ENCODE measurements at regions not wholly inside any gene's neighbourhood (a gene's known extent, or its start where the extent isn't known, plus 50 kb on each side); places are given as distances from the start of the nearest gene placed in this dataset.

DNA sequence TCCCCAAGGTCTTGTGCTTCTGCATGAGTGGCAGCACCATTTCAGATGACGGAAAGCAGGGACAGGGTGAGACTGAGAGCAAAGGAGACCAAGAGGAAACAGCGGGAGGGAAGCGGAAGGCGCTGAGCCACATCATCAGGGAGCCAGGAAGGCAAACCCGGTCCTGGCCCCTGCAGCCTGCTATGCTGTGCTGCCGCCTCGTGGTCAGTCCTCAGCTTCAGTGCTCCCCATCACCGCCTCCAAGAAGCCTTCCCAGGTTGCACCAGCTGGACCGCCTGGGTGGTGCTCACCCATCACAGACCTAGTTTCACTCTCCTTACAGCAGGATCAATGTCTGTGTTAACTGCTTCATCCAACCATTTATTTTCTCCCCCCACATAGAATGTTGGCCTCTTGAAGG lies 73.0 kb upstream of the PHF21B start:
- ATAC-seq: no peak
- Histone ChIP-seq H3K4me1 (no peaks in the 10 kb centered on the region), H3K9me3 (no peaks in the 10 kb centered on the region), H3K36me3 (no peaks in the 10 kb centered on the region), H3K27me3 (peaks cover 80% of the 10 kb centered on the region), H3K27ac (no peak overlapping the region), H3K4me3 (no peak overlapping the region)
- 24 to 38% methylated on average over 9 of the region's 9 CpGs for WGBS, 2 donors (ENCODE audit: low coverage in 1 of 2)
- no peak for TF ChIP-seq POLR2A (IDR thresholded peaks at IDR 0.05)
- TF ChIP-seq EP300 (IDR thresholded peaks at IDR 0.05): no peak
- TF ChIP-seq POLR2AphosphoS5 (IDR thresholded peaks at IDR 0.05): no peak
- TF ChIP-seq, protein P1, sequence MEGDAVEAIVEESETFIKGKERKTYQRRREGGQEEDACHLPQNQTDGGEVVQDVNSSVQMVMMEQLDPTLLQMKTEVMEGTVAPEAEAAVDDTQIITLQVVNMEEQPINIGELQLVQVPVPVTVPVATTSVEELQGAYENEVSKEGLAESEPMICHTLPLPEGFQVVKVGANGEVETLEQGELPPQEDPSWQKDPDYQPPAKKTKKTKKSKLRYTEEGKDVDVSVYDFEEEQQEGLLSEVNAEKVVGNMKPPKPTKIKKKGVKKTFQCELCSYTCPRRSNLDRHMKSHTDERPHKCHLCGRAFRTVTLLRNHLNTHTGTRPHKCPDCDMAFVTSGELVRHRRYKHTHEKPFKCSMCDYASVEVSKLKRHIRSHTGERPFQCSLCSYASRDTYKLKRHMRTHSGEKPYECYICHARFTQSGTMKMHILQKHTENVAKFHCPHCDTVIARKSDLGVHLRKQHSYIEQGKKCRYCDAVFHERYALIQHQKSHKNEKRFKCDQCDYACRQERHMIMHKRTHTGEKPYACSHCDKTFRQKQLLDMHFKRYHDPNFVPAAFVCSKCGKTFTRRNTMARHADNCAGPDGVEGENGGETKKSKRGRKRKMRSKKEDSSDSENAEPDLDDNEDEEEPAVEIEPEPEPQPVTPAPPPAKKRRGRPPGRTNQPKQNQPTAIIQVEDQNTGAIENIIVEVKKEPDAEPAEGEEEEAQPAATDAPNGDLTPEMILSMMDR (IDR thresholded peaks at IDR 0.05): no peak

DNA sequence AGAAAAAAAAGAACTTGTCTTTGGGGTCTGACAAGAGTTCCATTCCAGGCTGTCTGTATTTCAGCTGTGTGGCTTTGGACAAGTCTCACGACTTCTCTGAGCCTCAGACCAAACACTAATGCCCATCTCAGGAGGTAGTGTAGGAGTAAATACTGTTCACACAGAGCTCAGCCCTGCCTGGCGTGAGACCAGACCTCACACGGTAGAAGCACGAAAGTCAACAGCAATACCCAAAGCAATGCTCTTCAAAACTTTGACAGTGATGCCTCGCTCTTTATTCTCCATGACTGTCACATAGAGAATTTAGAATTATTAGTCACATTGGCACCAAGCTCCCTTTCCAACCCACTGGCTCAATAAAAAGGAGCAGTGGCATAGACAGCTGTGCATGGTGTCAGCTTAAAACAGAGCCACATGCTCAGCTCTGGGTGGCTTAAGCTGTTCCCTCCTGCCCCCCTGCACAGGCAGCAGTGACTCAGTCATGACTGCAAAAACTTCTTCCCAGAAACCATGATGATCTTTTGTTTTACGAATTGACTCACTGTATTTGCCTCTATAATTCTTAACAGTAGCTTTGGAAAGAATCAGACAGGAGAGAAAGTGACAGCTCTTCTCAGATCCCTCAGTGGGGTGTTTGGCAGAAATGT lies 74.0 kb upstream of the PHF21B start:
- TF ChIP-seq, protein P1 (IDR thresholded peaks at IDR 0.05): no peak
- no peak for TF ChIP-seq EP300 (IDR thresholded peaks at IDR 0.05)
- TF ChIP-seq POLR2A (IDR thresholded peaks at IDR 0.05): no peak
- TF ChIP-seq POLR2AphosphoS5 (IDR thresholded peaks at IDR 0.05): no peak
- peaks cover 70% of the 10 kb centered on the region for H3K27me3 ChIP-seq
- H3K4me1 ChIP-seq: no peaks in the 10 kb centered on the region
- WGBS, 2 donors (ENCODE audit: low coverage in 1 of 2): 57 to 79% methylated on average over 1 to 6 of the region's 6 CpGs
- no peak overlapping the region for H3K4me3 ChIP-seq
- no peak overlapping the region for H3K27ac ChIP-seq
- no peaks in the 10 kb centered on the region for H3K9me3 ChIP-seq
- no peaks in the 10 kb centered on the region for H3K36me3 ChIP-seq
- ATAC-seq: no peak

GRCh38 chr22:45084400-45084920 lies 74.7 kb upstream of the PHF21B start:
- TF ChIP-seq POLR2AphosphoS5 (IDR thresholded peaks at IDR 0.05) (no peak), POLR2A (IDR thresholded peaks at IDR 0.05) (no peak), EP300 (IDR thresholded peaks at IDR 0.05) (no peak)
- TF ChIP-seq, protein P1 (IDR thresholded peaks at IDR 0.05): no peak
- Histone ChIP-seq H3K36me3 (no peaks in the 10 kb centered on the region), H3K27ac (no peak overlapping the region), H3K4me1 (no peaks in the 10 kb centered on the region), H3K9me3 (no peaks in the 10 kb centered on the region), H3K27me3 (peaks cover 68% of the 10 kb centered on the region), H3K4me3 (no peak overlapping the region)
- WGBS, 2 donors (ENCODE audit: low coverage in 1 of 2): 92% methylated on average over 2 of the region's 5 CpGs; no CpG with 5 or more reads in 1 of the 2 donors
- no peak for ATAC-seq

GRCh38 chr22:45087802-45088201 lies 75.9 kb upstream of the NUP50 start:
- Histone ChIP-seq H3K4me1 (no peaks in the 10 kb centered on the region), H3K36me3 (no peaks in the 10 kb centered on the region), H3K27ac (no peak overlapping the region), H3K9me3 (peaks cover 0 to 5% (median 0%) of the 10 kb centered on the region in 3 donors), H3K4me3 (no peak overlapping the region), H3K27me3 (peaks cover 63% of the 10 kb centered on the region)
- no peak for ATAC-seq
- no peak for TF ChIP-seq EP300 (IDR thresholded peaks at IDR 0.05)
- no peak for TF ChIP-seq POLR2AphosphoS5 (IDR thresholded peaks at IDR 0.05)
- no peak for TF ChIP-seq POLR2A (IDR thresholded peaks at IDR 0.05)
- TF ChIP-seq, protein P1 (IDR thresholded peaks at IDR 0.05): no peak
- WGBS, 2 donors (ENCODE audit: low coverage in 1 of 2): 75 to 83% methylated on average over 1 to 3 of the region's 5 CpGs

DNA sequence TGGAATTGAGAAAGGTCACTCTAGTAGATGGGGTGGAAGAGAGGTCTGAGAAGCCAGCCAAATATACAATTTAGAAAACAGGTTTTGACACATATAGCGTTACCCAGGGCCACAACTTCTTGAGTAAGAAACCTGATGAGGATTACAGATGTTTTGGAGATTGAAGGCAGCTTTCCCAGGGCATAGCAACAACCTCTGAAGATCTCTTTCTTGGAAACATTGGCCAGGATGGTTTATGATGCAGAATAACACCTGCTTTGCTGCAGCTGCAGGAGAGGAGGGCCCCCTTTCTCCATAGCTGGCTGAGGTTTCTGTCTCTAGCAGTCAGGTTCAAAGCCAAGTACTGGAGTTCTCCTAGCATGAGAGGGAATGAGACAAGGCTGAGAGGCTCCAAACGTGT lies 75.1 kb upstream of the NUP50 start:
- ATAC-seq: no peak

More for the DNA sequence above, 75.1 kb upstream of the NUP50 start:
- 43 to 66% methylated on average over 2 of the region's 2 CpGs for WGBS, 2 donors (ENCODE audit: low coverage in 1 of 2)
- H3K9me3 ChIP-seq: peaks cover 0 to 11% (median 0%) of the 10 kb centered on the region in 3 donors
- H3K27ac ChIP-seq: no peak overlapping the region
- peaks cover 63% of the 10 kb centered on the region for H3K27me3 ChIP-seq
- no peaks in the 10 kb centered on the region for H3K4me1 ChIP-seq
- H3K4me3 ChIP-seq: no peak overlapping the region
- TF ChIP-seq POLR2AphosphoS5 (IDR thresholded peaks at IDR 0.05): no peak
- TF ChIP-seq POLR2A (IDR thresholded peaks at IDR 0.05): no peak
- H3K36me3 ChIP-seq: no peaks in the 10 kb centered on the region
